Panc1 (cell line): ENCODE measurements at regions not wholly inside any gene's neighbourhood (a gene's known extent, or its start where the extent isn't known, plus 50 kb on each side); places are given as distances from the start of the nearest gene placed in this dataset.

ENCODE experiments used
- ATAC-seq: fragments of 200-7000 bp; cut with Tn5 transposase; 2 replicates; pipeline ENCODE4 v1.9.1; 2020; ENCODE audit warnings: mild to moderate bottlenecking, moderate library complexity
- BruUV-seq: library from RNA; stranded (reverse); fragments of 400-500 nt; replicated peaks from 2 replicates; lab custom pipeline; 2021; lab: Mats Ljungman, UMichigan
- CTCF ChIA-PET: fragments of 300-600 bp; sonication (Branson Sonifier 250); formaldehyde crosslinking; loops from one replicate; lab custom pipeline; 2022; ENCODE audit warnings: antibody characterized with exemption; lab: Charles Lee
- POLR2A ChIA-PET: fragments of 300-600 bp; sonication (Branson Sonifier 250); formaldehyde crosslinking; loops from one replicate; lab custom pipeline; 2022; ENCODE audit warnings: antibody characterized with exemption; lab: Charles Lee
- DNase-seq: peaks from one replicate; pipeline ENCODE4 v3.0.0-alpha.2; 2010; ENCODE audit warnings: low read depth, low spot score
- H3K27ac ChIP-seq: 2 replicates; pipeline ENCODE4 v1.5.1; 2011; ENCODE audit warnings: mild to moderate bottlenecking, low read length, inconsistent platforms
- H3K27me3 ChIP-seq: fragments of 200-500 bp; sonication (Bioruptor generic); 2 replicates; pipeline ENCODE4 v1.6.0; 2014; ENCODE audit warnings: low read length, inconsistent platforms; ENCODE audit not compliant: control insufficient read depth, insufficient read depth
- H3K36me3 ChIP-seq: fragments of 200-500 bp; sonication (Bioruptor generic); 2 replicates; pipeline ENCODE4 v1.5.1; 2014; ENCODE audit warnings: inconsistent platforms, mild to moderate bottlenecking, low read length, moderate library complexity; ENCODE audit not compliant: control insufficient read depth, insufficient read depth
- H3K4me1 ChIP-seq: 2 replicates; pipeline ENCODE4 v1.5.1; 2011; ENCODE audit warnings: inconsistent platforms, mild to moderate bottlenecking, low read length, moderate library complexity; ENCODE audit not compliant: control insufficient read depth, insufficient read depth
- H3K4me3 ChIP-seq, 2 experiments: 2 replicates each; pipeline ENCODE4 v1.5.1; 2011 to 2012; ENCODE audit warnings: low read depth in 2 of 2, low read length in 2 of 2, mild to moderate bottlenecking in 2 of 2, inconsistent platforms in 1 of 2, moderate library complexity in 1 of 2
- H3K9me3 ChIP-seq: fragments of 200-500 bp; sonication (Bioruptor generic); 2 replicates; pipeline ENCODE4 v1.5.1; 2014; ENCODE audit warnings: low read depth, mild to moderate bottlenecking, inconsistent platforms, low read length, moderate library complexity; ENCODE audit not compliant: control insufficient read depth, insufficient read depth
- POLR2AphosphoS5 ChIP-seq: IDR thresholded peaks from 2 replicates; pipeline ENCODE4 v1.6.1; 2012; ENCODE audit warnings: mild to moderate bottlenecking, low read depth, low read length, moderate library complexity
- SIN3A ChIP-seq: IDR thresholded peaks from 2 replicates; pipeline ENCODE4 v1.6.1; 2012; ENCODE audit warnings: low read depth, mild to moderate bottlenecking, low read length, moderate library complexity, borderline replicate concordance; ENCODE audit not compliant: insufficient read depth
- TCF7L2 ChIP-seq: IDR thresholded peaks from 2 replicates; pipeline ENCODE4 v1.6.1; 2011; ENCODE audit warnings: mild to moderate bottlenecking, low read depth, low read length, inconsistent platforms
- in situ Hi-C: cut with HindIII; loops from 2 replicates; pipeline ENCODE4 v1.10.0; 2016; ENCODE audit warnings: low sequenced_read_pairs, low pct_unique_long_range_greater_than_20kb
- intact Hi-C: fragments of 100-400 bp; cut with micrococcal nuclease; formaldehyde crosslinking; loops from one replicate; pipeline ENCODE4 v1.10.0; 2022; ENCODE audit not compliant: unreplicated experiment
- TF ChIP-seq, protein P1 (sequence below), 2 experiments: IDR thresholded peaks; 2 replicates each; pipeline ENCODE4 v1.6.1; 2011 to 2012; ENCODE audit warnings: low read depth in 2 of 2, control low read depth in 1 of 2, low read length in 1 of 2, mild to moderate bottlenecking in 1 of 2, moderate library complexity in 1 of 2; ENCODE audit not compliant: insufficient read depth in 1 of 2
- TF ChIP-seq, protein P2 (sequence below): fragments of 450-650 bp; IDR thresholded peaks from 2 replicates; pipeline ENCODE4 v1.5.1; 2017; ENCODE audit warnings: mild to moderate bottlenecking

DNA sequence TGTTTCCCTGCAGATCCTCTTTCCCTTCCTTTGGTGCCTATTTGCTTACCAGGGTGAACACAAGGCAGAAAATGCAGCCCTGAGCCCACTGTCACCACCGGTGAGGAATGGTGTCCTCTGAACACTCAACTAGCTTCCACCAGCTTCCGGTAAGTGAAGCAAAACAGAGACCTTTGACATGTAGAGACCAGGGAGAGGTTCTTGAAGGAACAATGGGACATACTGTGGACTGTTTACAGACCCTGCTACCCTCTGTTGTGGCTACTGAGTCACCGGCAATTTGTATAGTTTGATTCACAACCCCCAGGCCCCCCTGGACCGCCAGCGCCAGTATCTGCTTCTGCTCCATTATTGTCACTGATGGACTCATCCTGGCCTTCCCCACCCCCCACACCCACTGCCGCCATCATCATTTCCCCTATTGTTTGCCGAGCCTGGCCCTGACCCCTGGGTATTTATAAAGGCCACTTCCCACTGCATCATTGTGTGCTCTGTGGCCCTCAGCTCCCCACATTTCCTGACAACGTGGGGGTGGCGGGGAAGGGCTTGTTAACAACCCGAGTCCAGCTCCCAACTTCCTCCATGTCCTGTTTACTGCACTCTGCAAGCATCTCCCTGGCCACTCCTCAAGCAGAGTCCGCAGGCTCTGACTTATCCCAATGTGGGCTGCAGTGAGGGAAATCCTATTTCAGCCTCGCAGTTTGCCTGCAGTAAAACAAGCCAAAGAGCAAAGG is 252.9 kb downstream of the ETS1 start:
- H3K27me3 ChIP-seq, result no peaks in the 10 kb centered on the region
- ChIA-PET POLR2A (no interaction called here), CTCF (interaction anchor here (0.7 kb wide), 1 partner anchor 131 kb away, joined by 7 read pairs; no protein-coding TSS in a partner anchor)
- H3K36me3 ChIP-seq, result no peaks in the 10 kb centered on the region
- in situ Hi-C loops (no loop called here), intact Hi-C loops (no loop called here)
- H3K4me3 ChIP-seq, result no peak overlapping the region
- TF ChIP-seq TCF7L2 (no peak), POLR2AphosphoS5 (no peak), SIN3A (no peak)
- TF ChIP-seq, protein P1, sequence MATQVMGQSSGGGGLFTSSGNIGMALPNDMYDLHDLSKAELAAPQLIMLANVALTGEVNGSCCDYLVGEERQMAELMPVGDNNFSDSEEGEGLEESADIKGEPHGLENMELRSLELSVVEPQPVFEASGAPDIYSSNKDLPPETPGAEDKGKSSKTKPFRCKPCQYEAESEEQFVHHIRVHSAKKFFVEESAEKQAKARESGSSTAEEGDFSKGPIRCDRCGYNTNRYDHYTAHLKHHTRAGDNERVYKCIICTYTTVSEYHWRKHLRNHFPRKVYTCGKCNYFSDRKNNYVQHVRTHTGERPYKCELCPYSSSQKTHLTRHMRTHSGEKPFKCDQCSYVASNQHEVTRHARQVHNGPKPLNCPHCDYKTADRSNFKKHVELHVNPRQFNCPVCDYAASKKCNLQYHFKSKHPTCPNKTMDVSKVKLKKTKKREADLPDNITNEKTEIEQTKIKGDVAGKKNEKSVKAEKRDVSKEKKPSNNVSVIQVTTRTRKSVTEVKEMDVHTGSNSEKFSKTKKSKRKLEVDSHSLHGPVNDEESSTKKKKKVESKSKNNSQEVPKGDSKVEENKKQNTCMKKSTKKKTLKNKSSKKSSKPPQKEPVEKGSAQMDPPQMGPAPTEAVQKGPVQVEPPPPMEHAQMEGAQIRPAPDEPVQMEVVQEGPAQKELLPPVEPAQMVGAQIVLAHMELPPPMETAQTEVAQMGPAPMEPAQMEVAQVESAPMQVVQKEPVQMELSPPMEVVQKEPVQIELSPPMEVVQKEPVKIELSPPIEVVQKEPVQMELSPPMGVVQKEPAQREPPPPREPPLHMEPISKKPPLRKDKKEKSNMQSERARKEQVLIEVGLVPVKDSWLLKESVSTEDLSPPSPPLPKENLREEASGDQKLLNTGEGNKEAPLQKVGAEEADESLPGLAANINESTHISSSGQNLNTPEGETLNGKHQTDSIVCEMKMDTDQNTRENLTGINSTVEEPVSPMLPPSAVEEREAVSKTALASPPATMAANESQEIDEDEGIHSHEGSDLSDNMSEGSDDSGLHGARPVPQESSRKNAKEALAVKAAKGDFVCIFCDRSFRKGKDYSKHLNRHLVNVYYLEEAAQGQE (IDR thresholded peaks at IDR 0.05; ENCODE audit: insufficient read depth in 1 of 2, low read depth in 2 of 2, low read length in 1 of 2), result no peak
- TF ChIP-seq, protein P2, sequence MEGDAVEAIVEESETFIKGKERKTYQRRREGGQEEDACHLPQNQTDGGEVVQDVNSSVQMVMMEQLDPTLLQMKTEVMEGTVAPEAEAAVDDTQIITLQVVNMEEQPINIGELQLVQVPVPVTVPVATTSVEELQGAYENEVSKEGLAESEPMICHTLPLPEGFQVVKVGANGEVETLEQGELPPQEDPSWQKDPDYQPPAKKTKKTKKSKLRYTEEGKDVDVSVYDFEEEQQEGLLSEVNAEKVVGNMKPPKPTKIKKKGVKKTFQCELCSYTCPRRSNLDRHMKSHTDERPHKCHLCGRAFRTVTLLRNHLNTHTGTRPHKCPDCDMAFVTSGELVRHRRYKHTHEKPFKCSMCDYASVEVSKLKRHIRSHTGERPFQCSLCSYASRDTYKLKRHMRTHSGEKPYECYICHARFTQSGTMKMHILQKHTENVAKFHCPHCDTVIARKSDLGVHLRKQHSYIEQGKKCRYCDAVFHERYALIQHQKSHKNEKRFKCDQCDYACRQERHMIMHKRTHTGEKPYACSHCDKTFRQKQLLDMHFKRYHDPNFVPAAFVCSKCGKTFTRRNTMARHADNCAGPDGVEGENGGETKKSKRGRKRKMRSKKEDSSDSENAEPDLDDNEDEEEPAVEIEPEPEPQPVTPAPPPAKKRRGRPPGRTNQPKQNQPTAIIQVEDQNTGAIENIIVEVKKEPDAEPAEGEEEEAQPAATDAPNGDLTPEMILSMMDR, result no peak
- DNase-seq (no peak), ATAC-seq (no peak)
- H3K27ac ChIP-seq, result no peak overlapping the region
- no TSS peak for BruUV-seq
- H3K4me1 ChIP-seq, result no peaks in the 10 kb centered on the region
- H3K9me3 ChIP-seq, result no peaks in the 10 kb centered on the region

DNA sequence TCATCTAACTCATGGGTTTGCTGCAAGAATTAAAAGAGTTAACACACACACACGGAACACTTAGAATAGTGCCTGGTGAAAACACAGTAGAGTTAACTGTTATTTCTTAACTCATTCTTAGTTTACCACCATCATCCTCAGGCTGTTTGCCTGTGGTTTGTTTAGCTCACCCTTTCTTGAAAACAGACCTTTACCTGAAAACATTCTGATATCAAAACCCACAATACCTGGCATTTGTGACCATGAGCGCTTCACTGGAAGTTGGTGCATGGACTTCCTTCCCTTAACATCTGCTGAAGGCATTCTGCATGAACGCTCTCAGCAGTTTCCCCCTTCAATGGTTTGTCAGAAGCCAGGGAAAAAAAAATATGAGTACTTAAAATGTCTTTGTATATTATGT is 256.0 kb downstream of the ETS1 start:
- H3K36me3 ChIP-seq, result no peaks in the 10 kb centered on the region
- no peak overlapping the region for H3K4me3 ChIP-seq
- ATAC-seq (no peak), DNase-seq (no peak)
- no peaks in the 10 kb centered on the region for H3K9me3 ChIP-seq
- H3K4me1 ChIP-seq, result no peaks in the 10 kb centered on the region
- H3K27me3 ChIP-seq, result no peaks in the 10 kb centered on the region
- intact Hi-C loops, result no loop called here
- TF ChIP-seq TCF7L2, result no peak
- TF ChIP-seq POLR2AphosphoS5, result no peak
- TF ChIP-seq, protein P2, result no peak
- TF ChIP-seq, protein P1 (IDR thresholded peaks at IDR 0.05; ENCODE audit: insufficient read depth in 1 of 2, low read depth in 2 of 2, low read length in 1 of 2), result no peak
- TF ChIP-seq SIN3A, result no peak
- ChIA-PET POLR2A (no interaction called here), CTCF (no interaction called here)
- H3K27ac ChIP-seq, result no peak overlapping the region
- in situ Hi-C loops, result no loop called here
- BruUV-seq, result no TSS peak
